GM23248 (cell line): ENCODE measurements at regions not wholly inside any gene's neighbourhood (a gene's known extent, or its start where the extent isn't known, plus 50 kb on each side); places are given as distances from the start of the nearest gene placed in this dataset.

ENCODE experiments used
- DNase-seq: peaks from one replicate; pipeline ENCODE4 v3.0.0-alpha.2; 2015
- H2AFZ ChIP-seq: fragments of 200-600 bp; sonication (generic); 2 replicates; pipeline ENCODE4 v1.6.1; 2016; ENCODE audit warnings: antibody characterized with exemption
- H3F3A ChIP-seq: fragments of 200-600 bp; sonication (generic); 2 replicates; pipeline ENCODE4 v1.6.1; 2016; ENCODE audit warnings: mild to moderate bottlenecking, antibody characterized with exemption, mixed run types; ENCODE audit not compliant: insufficient read depth
- H3K27ac ChIP-seq: fragments of 200-600 bp; sonication (generic); 2 replicates; pipeline ENCODE4 v1.5.1; 2016; ENCODE audit warnings: mild to moderate bottlenecking
- H3K27me3 ChIP-seq: fragments of 200-600 bp; sonication (generic); replicated peaks from 2 replicates; pipeline ENCODE4 v1.6.1; 2016; ENCODE audit warnings: mild to moderate bottlenecking; ENCODE audit not compliant: insufficient read depth
- H3K36me3 ChIP-seq: fragments of 200-600 bp; sonication (generic); 2 replicates; pipeline ENCODE4 v1.6.1; 2016; ENCODE audit warnings: low read depth, mild to moderate bottlenecking
- H3K4me1 ChIP-seq: fragments of 200-600 bp; sonication (generic); 2 replicates; pipeline ENCODE4 v1.6.1; 2016; ENCODE audit warnings: mild to moderate bottlenecking; ENCODE audit not compliant: insufficient read depth
- H3K4me2 ChIP-seq: fragments of 200-600 bp; sonication (generic); one replicate; pipeline ENCODE4 v1.6.1; 2016; ENCODE audit warnings: mild to moderate bottlenecking; ENCODE audit not compliant: unreplicated experiment
- H3K4me3 ChIP-seq: fragments of 200-600 bp; sonication (generic); 2 replicates; pipeline ENCODE4 v1.5.1; 2016; ENCODE audit warnings: mild to moderate bottlenecking
- H3K79me2 ChIP-seq: fragments of 200-600 bp; sonication (generic); 2 replicates; pipeline ENCODE4 v1.6.1; 2016; ENCODE audit warnings: mild to moderate bottlenecking; ENCODE audit not compliant: insufficient read depth
- H3K9ac ChIP-seq: fragments of 200-600 bp; sonication (generic); 2 replicates; pipeline ENCODE4 v1.6.1; 2016; ENCODE audit warnings: mild to moderate bottlenecking
- H3K9me2 ChIP-seq: fragments of 200-600 bp; sonication (generic); 2 replicates; pipeline ENCODE4 v1.6.1; 2016; ENCODE audit warnings: mixed run types, mild to moderate bottlenecking, moderate library complexity; ENCODE audit not compliant: insufficient read depth
- H3K9me3 ChIP-seq: fragments of 200-600 bp; sonication (generic); one replicate; pipeline ENCODE4 v1.6.1; 2017; ENCODE audit warnings: low read depth
- H4K20me1 ChIP-seq: fragments of 200-600 bp; sonication (generic); 2 replicates; pipeline ENCODE4 v1.6.0; 2016; ENCODE audit not compliant: insufficient read depth
- EZH2 ChIP-seq: fragments of 200-600 bp; sonication (generic); IDR thresholded peaks from 2 replicates; pipeline ENCODE4 v1.6.1; 2018; ENCODE audit warnings: antibody characterized with exemption, mild to moderate bottlenecking; ENCODE audit not compliant: insufficient read depth, poor library complexity, severe bottlenecking
- EZH2phosphoT487 ChIP-seq: fragments of 200-600 bp; sonication (generic); IDR thresholded peaks from 2 replicates; pipeline ENCODE4 v1.6.1; 2018; ENCODE audit warnings: antibody characterized with exemption, moderate library complexity, mild to moderate bottlenecking, low read depth; ENCODE audit not compliant: insufficient read depth
- WGBS, 2 experiments: methylation state at CpG; one replicate each; pipeline ENCODE4 v1.1.6; 2015 to 2017; ENCODE audit warnings: low lambda C conversion rate in 2 of 2, low coverage in 1 of 2; ENCODE audit errors: missing lambda C conversion rate in 2 of 2; 5-methylcytosine and 5-hydroxymethylcytosine counted together
- in situ Hi-C: fragments of 300-500 bp; cut with MboI; formaldehyde crosslinking; loops from 2 replicates; pipeline ENCODE4 v1.15.0; 2020

GRCh38 chr18:56067969-56068671 lies 480.1 kb upstream of the TCF4 start:
- Histone ChIP-seq H3K27ac (no peak overlapping the region), H3K4me2 (peak overlapping the region; percentile 42), H3F3A (peaks cover 10% of the 10 kb centered on the region; the same call in 1 of the 2 replicates), H2AFZ (0 out of 2 replicates have a peak overlapping the region, but pooled peaks have one; percentile 40), H3K9me3 (no peaks in the 10 kb centered on the region), H4K20me1 (no peaks in the 10 kb centered on the region), H3K4me1 (peaks cover 8% of the 10 kb centered on the region), H3K27me3 (no peaks in the 10 kb centered on the region), H3K4me3 (no peak overlapping the region), H3K36me3 (no peaks in the 10 kb centered on the region), H3K9ac (no peak overlapping the region), H3K9me2 (no peaks in the 10 kb centered on the region), H3K79me2 (no peaks in the 10 kb centered on the region)
- 74 to 80% methylated on average over 2 of the region's 2 CpGs for WGBS, 2 experiments
- in situ Hi-C loops, result no loop called here
- TF ChIP-seq EZH2 (no peak), EZH2phosphoT487 (no peak)
- peak; percentile 69 for DNase-seq

- DNase-seq, result peak; percentile 23
Measured at GRCh38 chr18:56067214-56067894, 479.4 kb upstream of the TCF4 start.

GRCh38 chr18:56066524-56067213 lies 478.7 kb upstream of the TCF4 start:
- DNase-seq, result no peak
- in situ Hi-C loops, result no loop called here
- Histone ChIP-seq H3K9me2 (no peaks in the 10 kb centered on the region), H3K9ac (no peak overlapping the region), H3K4me2 (no peak overlapping the region), H3F3A (peaks cover 10% of the 10 kb centered on the region; the same call in 1 of the 2 replicates), H3K79me2 (no peaks in the 10 kb centered on the region), H3K36me3 (no peaks in the 10 kb centered on the region), H3K4me1 (peaks cover 8% of the 10 kb centered on the region), H3K27me3 (no peaks in the 10 kb centered on the region), H3K9me3 (no peaks in the 10 kb centered on the region), H3K27ac (no peak overlapping the region), H3K4me3 (no peak overlapping the region), H2AFZ (no peak overlapping the region), H4K20me1 (no peaks in the 10 kb centered on the region)
- 40 to 45% methylated on average over 2 of the region's 2 CpGs for WGBS, 2 experiments
- TF ChIP-seq EZH2phosphoT487, result no peak

More at GRCh38 chr18:56067214-56067894, 479.4 kb upstream of the TCF4 start:
- Histone ChIP-seq H3K4me1 (peaks cover 8% of the 10 kb centered on the region), H3K4me3 (no peak overlapping the region), H3K9ac (no peak overlapping the region), H4K20me1 (no peaks in the 10 kb centered on the region), H3K4me2 (no peak overlapping the region), H3F3A (peaks cover 10% of the 10 kb centered on the region; the same call in 1 of the 2 replicates), H3K27ac (no peak overlapping the region), H3K27me3 (no peaks in the 10 kb centered on the region), H3K79me2 (no peaks in the 10 kb centered on the region), H2AFZ (no peak overlapping the region), H3K36me3 (no peaks in the 10 kb centered on the region), H3K9me3 (no peaks in the 10 kb centered on the region), H3K9me2 (no peaks in the 10 kb centered on the region)
- WGBS, 2 experiments, result 83 to 84% methylated on average over 7 of the region's 7 CpGs
- in situ Hi-C loops, result no loop called here
- TF ChIP-seq EZH2 (no peak), EZH2phosphoT487 (no peak)

GRCh38 chr18:56065086-56065485 lies 477.1 kb upstream of the TCF4 start:
- Histone ChIP-seq H3K4me3 (no peak overlapping the region), H3K4me2 (no peak overlapping the region), H3K4me1 (peaks cover 8% of the 10 kb centered on the region), H3F3A (peaks cover 10% of the 10 kb centered on the region; the same call in 1 of the 2 replicates), H3K79me2 (no peaks in the 10 kb centered on the region), H2AFZ (no peak overlapping the region), H3K9me3 (no peaks in the 10 kb centered on the region), H4K20me1 (no peaks in the 10 kb centered on the region), H3K9me2 (no peaks in the 10 kb centered on the region), H3K27ac (no peak overlapping the region), H3K36me3 (no peaks in the 10 kb centered on the region), H3K27me3 (no peaks in the 10 kb centered on the region), H3K9ac (no peak overlapping the region)
- WGBS, 2 experiments, result 86 to 100% methylated on average over 3 of the region's 3 CpGs
- in situ Hi-C loops, result no loop called here
- no peak for DNase-seq
- TF ChIP-seq EZH2, result no peak
